KOPT-K1 (cell line): ENCODE measurements at regions not wholly inside any gene's neighbourhood (a gene's known extent, or its start where the extent isn't known, plus 50 kb on each side); places are given as distances from the start of the nearest gene placed in this dataset.
"Not testable (repeated sequence)": the region's sequence is repeated elsewhere in the genome, so short reads cannot be mapped to it uniquely, and the experiment has no call there.

ENCODE experiments used
- H3K27ac ChIP-seq: fragments of 200-600 bp; sonication (generic); 2 replicates; pipeline ENCODE4 v1.5.1; 2016; ENCODE audit warnings: antibody characterized with exemption, mild to moderate bottlenecking, low read depth, low read length; ENCODE audit not compliant: poor library complexity, severe bottlenecking
- H3K36me3 ChIP-seq: fragments of 200-600 bp; sonication (generic); 2 replicates; pipeline ENCODE4 v1.5.1; 2017; ENCODE audit warnings: antibody characterized with exemption, mild to moderate bottlenecking, low read length, moderate library complexity; ENCODE audit not compliant: insufficient read depth
- H3K9me3 ChIP-seq: fragments of 200-600 bp; sonication (generic); 2 replicates; pipeline ENCODE4 v1.5.1; 2017; ENCODE audit warnings: antibody characterized with exemption, low read length, mild to moderate bottlenecking; ENCODE audit not compliant: insufficient read depth, poor library complexity, severe bottlenecking

- H3K27ac ChIP-seq, result no peak overlapping the region
- no peaks in the 10 kb centered on the region for H3K36me3 ChIP-seq
- peaks cover 68% of the 10 kb centered on the region for H3K9me3 ChIP-seq
Observed at GRCh38 chr12:31906557-31907301, 52.5 kb upstream of the RESF1 start.

- Histone ChIP-seq H3K36me3 (no peaks in the 10 kb centered on the region), H3K27ac (no peak overlapping the region), H3K9me3 (peaks cover 86% of the 10 kb centered on the region)
Observed at GRCh38 chr12:31903025-31903424, 56.2 kb upstream of the RESF1 start.

- no peak overlapping the region for H3K27ac ChIP-seq
- H3K36me3 ChIP-seq, result no peaks in the 10 kb centered on the region
- H3K9me3 ChIP-seq, result peaks cover 80% of the 10 kb centered on the region
Observed at GRCh38 chr12:31900271-31900670, 58.9 kb upstream of the RESF1 start.

GRCh38 chr12:31899109-31899508 lies 60.1 kb upstream of the RESF1 start:
- peak overlapping the region; percentile 5 for H3K27ac ChIP-seq
- H3K9me3 ChIP-seq, result peaks cover 83% of the 10 kb centered on the region
- H3K36me3 ChIP-seq, result no peaks in the 10 kb centered on the region

- peak overlapping the region; percentile 93 for H3K27ac ChIP-seq
- peaks cover 86% of the 10 kb centered on the region for H3K9me3 ChIP-seq
- H3K36me3 ChIP-seq, result no peaks in the 10 kb centered on the region
Observed at GRCh38 chr12:31897781-31898503, 61.3 kb upstream of the RESF1 start.

GRCh38 chr12:31897092-31897491 lies 62.1 kb upstream of the RESF1 start:
- H3K36me3 ChIP-seq, result not testable (repeated sequence)
- Histone ChIP-seq H3K27ac (peak overlapping the region; percentile 93), H3K9me3 (peaks cover 91% of the 10 kb centered on the region)

- peak overlapping the region; percentile 93 for H3K27ac ChIP-seq
- H3K36me3 ChIP-seq, result no peaks in the 10 kb centered on the region
- peaks cover 93% of the 10 kb centered on the region for H3K9me3 ChIP-seq
Observed at GRCh38 chr12:31896514-31897039, 62.6 kb upstream of the RESF1 start.

- Histone ChIP-seq H3K36me3 (no peaks in the 10 kb centered on the region), H3K27ac (peak overlapping the region; percentile 93), H3K9me3 (peaks cover 92% of the 10 kb centered on the region)
Observed at GRCh38 chr12:31895449-31896150, 63.6 kb upstream of the RESF1 start.

- H3K9me3 ChIP-seq, result peaks cover 92% of the 10 kb centered on the region
- H3K36me3 ChIP-seq, result no peaks in the 10 kb centered on the region
- H3K27ac ChIP-seq, result peak overlapping the region; percentile 92
Observed at GRCh38 chr12:31890295-31891285, 68.6 kb upstream of the RESF1 start.

- H3K36me3 ChIP-seq, result no peaks in the 10 kb centered on the region
- H3K9me3 ChIP-seq, result peaks cover 85% of the 10 kb centered on the region
- no peak overlapping the region for H3K27ac ChIP-seq
Observed at GRCh38 chr12:31887109-31887811, 72.0 kb upstream of the RESF1 start.

- H3K27ac ChIP-seq, H3K36me3 ChIP-seq: not testable (repeated sequence)
Observed at GRCh38 chr12:31882682-31883081, 76.5 kb upstream of the RESF1 start.

GRCh38 chr12:31880340-31880739 lies 78.9 kb upstream of the RESF1 start:
- no peak overlapping the region for H3K27ac ChIP-seq
- H3K9me3 ChIP-seq, result peaks cover 64% of the 10 kb centered on the region
- no peaks in the 10 kb centered on the region for H3K36me3 ChIP-seq

More at GRCh38 chr12:31882682-31883081, 76.5 kb upstream of the RESF1 start:
- H3K9me3 ChIP-seq, result peaks cover 78% of the 10 kb centered on the region

- Histone ChIP-seq H3K27ac (no peak overlapping the region), H3K36me3 (no peaks in the 10 kb centered on the region), H3K9me3 (peaks cover 52% of the 10 kb centered on the region)
Observed at GRCh38 chr12:31877884-31878283, 81.3 kb upstream of the RESF1 start.
